Activated CD4-positive, alpha-beta T cell treated with anti-CD3 and anti-CD28 coated beads, Interleukin-2, amount 50 U/mL, for 24 hours (primary cell): ENCODE measurements at regions not wholly inside any gene's neighbourhood (a gene's known extent, or its start where the extent isn't known, plus 50 kb on each side); places are given as distances from the start of the nearest gene placed in this dataset.
"Not testable (repeated sequence)": the region's sequence is repeated elsewhere in the genome, so short reads cannot be mapped to it uniquely, and the experiment has no call there.

Source experiments
- DNase-seq, 2 donors: peaks; one replicate each; pipeline ENCODE4 v3.0.0-alpha.2; 2020; ENCODE audit warnings: low read depth in 1 of 2, low spot score in 1 of 2

DNA sequence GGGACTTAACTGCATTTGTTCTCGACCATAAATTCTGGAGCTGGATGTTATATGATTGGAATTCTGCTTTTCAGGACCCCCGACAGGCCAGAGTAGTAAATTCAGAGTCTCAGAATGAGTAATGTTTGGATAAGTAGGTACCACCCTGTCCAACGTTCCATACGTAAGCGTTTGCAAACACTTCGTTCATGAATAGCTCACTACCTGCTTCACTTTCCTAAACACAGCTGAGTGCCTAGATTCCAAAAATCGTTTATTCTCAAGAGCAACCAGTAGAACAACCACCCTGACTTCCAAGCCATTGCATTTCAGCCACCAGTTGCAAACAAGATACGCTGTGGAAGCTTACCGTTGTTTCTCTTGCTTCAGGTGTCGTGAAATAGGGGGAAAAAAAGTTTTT lies 101.3 kb upstream of the DMRT1 start:
- no peak for DNase-seq

DNA sequence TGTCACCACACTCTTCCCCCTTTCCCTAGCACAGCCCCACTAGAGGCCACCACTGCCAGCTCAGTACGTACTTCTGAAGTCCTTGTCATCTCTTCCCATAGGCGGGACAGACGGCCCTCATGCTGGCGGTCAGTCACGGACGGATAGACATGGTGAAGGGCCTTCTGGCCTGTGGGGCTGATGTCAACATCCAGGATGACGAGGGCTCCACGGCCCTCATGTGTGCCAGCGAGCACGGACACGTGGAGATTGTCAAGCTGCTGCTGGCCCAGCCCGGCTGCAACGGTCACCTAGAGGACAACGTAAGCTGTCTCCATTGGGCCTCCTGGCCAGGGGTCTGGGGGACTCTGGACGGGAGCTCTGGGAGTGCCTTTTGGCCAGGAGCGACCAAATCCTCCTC lies 99.4 kb upstream of the DMRT1 start:
- no peak for DNase-seq

DNA sequence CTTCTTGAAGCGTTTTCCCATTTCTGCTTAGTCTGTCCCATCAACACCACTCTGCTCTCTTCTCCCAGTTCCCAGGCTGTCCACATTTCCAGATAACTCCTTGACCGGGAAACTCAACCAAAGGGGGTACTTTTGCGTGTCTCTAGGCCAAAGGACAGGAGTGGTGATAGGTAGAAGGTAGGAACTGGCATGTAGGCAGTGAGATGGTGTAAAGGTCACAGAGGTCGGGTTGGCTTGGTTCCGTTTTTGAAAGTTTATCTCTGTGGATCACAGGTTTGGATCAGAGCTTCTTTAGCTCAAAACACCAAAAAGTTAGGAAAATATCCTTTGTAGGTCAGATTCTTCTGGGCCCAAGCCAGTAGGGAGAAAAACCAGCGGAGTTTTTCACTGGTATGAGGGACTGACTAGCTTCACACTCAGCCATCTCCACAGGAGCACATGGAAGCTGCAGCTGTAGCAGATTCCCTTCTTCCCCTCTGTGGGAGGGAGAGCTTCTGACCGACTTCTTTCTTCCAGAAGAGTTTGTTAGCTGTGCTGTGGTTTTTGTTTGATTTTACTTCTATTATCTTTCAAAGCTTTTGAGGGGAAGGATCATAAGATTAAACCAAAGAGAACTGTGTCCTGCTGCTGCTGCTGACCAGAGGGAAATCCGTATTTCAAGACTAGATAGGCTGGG lies 98.4 kb upstream of the DMRT1 start:
- DNase-seq = no peak

DNA sequence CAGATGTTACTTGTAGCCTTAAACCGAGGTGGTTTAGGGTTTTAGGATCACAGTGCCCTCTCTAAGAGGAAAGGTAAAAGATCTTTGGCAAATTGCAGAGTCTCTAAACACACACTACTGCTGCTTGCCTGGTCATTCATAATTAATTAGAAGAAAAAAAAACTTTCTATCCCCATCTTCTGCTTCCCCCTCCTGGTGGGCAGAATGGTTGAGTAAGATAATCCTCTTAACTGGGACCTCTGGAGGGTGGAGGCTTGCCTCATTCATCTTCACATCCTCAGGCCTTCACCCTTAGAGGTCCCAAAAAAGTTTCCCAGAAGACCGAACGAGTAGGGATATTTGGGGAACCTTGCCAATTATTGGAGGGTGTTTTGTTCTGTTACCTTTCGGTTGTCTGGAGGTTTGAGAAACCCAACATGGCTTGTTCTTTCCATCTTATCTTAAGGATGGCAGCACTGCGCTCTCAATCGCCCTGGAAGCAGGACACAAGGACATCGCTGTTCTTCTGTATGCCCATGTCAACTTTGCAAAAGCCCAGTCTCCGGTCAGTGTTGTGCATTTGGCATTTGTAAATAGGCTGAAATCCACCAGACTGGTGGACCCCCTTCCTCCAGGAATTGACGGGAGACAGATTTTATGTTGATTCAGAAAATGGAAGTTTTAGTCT lies 97.3 kb upstream of the DMRT1 start:
- DNase-seq = no peak

DNA sequence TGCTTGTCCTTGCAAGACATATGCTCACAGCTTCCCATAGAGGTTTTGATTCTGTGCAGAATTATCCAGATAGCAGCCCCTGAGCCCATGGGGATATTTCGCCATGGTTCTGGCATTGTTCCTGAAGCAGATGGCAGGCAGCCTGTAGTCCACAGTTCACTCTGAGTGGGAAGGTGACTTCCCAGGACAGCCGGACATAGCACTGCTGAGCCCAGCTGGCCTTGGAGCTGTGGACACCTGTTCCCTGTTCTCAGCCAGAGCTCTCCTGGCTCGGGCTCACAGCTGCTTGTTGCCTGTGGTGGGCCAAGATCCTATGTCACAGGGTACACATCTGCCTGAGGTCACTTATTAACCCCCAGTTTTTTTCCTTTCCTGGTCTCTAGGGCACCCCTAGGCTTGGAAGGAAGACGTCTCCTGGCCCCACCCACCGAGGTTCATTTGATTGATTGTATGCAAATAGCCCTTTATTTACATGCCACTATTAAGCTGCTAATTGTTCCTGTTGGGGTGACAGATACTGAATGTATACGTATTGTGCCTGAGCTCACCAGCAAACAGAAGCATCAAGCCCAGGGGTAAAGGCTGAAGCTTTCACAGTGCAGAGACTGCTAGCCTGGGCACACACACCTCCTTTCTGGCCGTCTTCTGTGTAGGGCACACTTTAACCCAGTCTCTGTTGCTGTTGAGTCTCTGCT lies 96.6 kb upstream of the DMRT1 start:
- no peak for DNase-seq

DNA sequence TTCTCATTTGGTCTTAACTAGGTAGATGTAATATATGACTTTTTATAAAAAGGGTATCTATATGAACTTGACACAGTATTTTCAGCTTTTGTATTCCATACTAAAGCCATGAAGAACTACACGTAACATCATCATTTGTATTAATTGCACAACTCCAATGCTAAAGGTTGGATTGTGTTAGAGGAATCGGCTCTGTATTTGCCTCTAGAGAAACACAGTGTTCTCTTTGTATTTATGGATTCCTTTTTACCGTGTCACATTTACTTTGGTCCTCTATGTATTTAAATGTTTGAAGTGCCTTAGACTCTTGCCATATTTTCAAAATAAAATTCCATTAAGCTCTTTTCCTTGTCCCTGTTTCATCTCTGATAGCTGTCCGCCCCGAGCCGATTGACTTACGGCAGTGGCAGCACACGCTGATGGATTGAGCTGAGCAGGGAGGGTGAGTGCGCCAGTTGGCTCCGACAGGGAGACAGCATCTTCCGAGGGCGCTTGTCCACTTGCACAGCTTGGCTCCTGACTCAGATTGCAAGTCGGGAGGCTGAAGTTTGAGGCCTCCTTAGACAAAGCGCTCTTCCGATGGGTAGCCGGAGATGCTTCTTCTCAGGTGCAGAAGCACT lies 95.6 kb upstream of the DMRT1 start:
- no peak for DNase-seq

DNA sequence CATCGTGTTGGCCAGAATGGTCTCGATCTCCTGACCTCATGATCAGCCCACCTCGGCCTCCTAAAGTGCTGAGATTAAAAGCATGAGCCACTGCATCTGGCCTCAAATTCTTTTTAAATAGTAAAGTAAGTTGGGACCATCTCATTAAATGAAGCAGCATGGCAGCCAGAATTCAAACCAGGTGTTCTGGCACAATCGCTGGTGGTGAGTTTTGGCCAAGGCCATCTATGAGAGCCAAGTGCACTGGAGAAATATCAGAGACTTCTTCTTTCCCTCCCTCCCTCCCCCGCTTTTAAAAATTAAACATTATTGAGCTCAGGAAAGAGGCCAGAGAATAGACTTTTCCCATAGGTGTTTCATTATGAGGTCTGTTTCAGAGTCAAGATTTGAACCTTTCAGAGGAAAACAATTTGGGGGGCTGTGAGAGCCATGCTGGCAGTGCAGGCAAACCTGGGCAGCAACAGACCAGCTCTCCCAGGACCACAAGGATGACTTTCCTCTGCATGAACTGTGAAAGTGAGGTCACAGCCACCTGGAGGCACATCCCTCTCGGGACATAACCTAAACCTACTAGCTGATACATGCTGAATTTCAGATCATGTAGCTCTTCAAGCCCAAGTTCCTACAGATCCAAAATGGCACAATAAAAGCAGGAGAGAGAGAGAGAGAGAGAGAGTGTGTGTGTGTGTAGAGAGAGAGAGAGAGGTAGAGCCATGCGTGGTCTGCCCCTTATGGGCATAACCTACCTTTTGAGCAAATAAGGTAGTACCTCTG lies 94.6 kb upstream of the DMRT1 start:
- DNase-seq = no peak

DNA sequence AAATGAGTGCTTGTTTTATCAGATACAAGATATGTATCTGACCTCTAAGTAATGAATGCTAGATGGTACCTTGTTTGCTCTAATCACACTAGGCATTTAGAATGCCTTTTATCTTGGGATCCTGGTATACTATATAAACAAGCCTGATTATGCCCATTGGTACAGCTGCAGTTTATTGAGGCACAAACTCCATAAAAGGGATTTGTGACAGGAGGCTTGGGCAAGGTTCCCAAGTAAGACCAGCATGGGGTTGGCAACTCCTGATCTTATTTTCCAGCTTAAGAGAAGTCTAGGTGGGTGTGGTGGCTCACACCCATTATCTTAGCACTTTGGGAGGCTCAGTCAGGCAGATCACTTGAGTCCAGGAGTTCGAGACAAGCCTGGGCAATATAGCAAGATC lies 93.9 kb upstream of the DMRT1 start:
- DNase-seq = no peak

DNA sequence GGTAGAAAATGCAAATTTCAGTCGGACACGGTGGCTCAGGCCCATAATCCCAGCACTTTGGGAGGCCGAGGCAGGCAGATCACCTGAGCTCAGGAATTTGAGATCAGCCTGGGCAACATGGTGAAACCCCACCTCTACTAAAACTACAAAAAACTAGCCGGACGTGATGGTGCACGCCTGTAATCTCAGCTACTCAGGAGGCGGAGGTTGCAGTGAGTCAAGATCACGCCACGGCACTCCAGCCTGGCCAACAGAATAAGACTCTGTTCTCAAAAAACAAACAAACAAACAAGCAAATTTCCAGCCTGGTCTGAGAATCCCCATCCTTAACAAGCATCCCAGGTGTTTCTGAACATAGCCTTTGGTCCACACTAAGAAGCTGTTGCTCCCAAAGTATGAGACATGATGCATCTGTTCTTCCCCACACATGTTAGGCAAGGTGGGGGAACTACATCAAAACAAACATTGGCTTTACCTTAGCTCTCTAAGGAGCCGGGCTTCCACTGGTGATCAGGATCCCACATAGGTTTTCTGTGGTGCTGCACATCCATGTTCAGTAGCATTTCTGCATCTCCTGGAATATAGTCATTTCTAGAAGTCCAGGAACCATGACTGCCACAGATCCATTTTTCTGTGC lies 92.5 kb upstream of the DMRT1 start:
- DNase-seq = no peak

DNA sequence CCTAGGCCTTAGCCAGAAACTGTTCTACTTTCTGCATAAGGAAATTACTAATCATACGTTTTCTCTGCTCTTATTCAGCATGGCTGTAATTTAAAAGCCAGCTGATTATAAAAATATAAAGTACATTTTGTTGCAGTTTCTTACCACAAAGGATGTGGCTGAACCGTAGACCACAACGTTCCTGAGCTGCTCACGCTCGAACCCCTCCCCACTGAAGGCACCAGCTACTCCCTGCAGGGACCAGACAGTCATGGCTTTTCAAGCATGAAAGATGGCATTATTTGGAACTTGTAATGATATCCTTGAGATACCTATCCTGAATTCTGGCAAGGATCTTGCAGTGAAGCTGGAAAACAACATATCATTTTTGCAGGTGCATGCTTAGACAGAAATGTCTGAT lies 91.8 kb upstream of the DMRT1 start:
- no peak for DNase-seq

DNA sequence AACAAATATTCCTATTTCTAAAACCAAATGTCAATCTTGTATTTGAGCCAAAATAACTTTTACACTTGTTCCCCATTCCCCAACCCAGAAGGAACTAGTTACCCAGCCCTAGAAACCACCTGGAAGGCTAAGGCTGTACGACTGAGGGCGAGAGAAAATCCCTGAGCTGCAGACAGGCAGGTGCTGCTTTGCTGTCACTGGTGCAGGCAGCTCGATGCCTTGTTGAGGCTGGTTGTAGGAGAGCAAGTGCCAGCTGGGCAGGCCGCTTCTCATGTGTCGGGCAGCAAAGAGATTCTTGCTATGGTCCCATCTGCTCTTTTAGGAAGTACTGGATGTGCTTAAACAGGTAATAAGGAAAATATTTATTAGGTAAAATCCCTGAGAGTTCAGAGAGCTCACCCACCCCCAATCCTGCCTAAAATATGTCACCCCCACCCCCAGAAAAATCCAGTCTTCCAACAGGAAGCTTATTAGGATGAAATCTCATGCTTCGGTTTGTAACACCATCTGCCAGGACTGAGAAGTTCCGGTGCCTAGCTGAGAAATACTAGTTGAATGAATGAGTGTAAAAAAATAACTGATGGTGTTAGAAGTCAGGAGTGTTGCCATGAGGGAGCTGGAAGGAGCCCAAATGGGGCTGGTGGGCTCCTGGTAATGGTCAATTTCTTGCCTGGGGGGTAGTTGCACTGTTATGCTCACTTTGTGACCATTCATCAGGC lies 91.1 kb upstream of the DMRT1 start:
- no peak for DNase-seq

DNA sequence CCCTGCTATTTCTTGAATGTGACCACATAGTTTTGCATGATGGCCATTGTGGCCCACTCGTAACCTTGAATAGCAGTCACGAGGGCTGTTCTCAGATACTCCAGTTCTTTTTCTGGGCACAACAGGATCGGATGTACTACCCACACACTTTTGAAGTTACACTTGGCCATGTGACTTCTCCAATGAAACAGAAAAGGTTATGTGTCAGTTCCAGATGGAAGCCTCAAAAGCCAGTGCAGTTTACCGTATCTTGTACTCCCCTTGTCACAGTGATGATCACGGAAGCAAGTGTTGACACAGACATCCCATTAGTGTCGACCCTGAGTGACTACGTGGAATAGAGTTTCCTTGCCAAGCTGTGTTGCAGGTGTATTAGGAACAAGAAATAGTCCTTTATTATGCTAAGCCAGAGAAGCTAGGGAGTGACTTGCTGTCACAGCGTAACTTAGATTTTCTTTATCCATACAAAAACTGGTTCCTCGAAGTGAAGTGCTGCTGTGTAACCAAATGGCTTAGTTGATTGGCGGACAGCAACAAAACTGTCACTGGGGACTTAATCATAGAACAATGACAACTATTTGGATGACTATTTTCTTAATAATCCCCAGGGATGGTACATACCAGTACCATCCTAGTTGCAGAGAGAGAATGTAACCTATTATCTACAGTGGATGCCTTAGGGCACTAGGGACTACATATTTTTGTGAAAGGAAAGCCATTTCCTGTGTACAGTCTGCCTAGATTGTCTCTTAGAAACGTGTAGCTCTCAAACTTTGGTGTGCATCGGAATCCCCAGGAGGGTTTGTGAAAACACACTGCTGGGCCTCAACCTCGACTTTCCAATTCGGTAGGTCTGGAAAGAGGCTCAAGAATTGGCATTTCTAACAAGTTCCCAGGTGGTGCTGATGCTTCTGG lies 90.1 kb upstream of the DMRT1 start:
- no peak for DNase-seq

DNA sequence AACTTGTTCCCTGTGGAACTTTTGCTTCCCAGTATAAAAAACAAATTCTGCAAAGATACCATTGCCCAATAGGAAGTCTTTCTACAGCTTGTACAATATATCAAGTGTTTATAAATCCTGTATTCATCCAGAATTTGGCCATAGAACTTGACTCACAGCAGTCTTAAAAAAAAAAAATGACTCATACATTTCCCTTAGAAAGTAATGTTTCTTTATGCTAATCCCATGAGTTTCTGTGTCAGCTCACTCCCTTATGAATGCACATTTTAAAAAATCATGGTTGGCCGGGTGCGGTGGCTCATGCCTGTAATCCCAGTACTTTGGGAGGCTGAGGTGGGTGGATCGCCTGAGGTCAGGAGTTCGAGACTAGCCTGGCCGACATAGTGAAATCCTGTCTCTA lies 89.3 kb upstream of the DMRT1 start:
- DNase-seq = no peak

DNA sequence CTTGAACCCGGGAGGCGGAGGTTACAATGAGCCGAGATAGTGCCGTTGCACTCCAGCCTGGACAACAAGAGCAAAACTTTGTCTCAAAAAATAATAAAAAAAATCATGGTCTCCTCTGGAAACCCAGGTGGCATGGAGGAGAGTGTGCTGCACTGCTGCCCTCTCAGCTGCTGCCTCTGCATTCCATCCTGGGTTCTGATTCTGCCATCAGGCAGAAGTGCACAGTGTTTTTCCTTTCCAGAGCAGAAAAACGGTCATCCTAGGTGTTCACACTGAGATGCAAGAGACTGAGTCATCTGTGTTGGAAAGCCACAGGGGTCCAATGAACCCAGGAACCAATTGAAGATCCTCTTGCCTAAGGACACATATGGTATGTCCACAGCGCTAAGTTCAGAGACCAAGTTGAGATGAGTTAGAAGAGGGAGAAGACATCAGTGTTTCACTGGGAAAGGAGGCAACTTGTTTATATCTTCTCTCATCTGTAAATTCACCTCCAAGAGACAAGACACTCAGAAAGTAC lies 88.8 kb upstream of the DMRT1 start:
- DNase-seq = no peak

DNA sequence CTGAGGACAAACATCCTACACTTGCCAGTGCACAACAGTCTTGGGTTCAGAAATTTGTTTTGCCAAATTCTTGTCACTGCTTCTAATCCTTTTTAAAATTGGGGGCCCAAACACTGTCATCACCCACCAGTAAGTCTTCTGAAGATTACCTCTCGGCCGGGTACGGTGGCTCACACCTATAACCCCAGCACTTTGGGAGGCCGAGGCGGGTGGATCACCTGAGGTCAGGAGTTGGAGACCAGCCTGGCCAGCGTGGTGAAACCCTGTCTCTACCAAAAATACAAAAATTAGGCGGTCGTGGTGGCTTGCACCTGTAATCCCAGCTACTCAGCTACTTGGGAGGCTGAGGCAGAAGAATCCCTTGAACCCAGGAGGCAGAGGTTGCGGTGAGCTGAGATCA lies 87.8 kb upstream of the DMRT1 start:
- not testable (repeated sequence) for DNase-seq

DNA sequence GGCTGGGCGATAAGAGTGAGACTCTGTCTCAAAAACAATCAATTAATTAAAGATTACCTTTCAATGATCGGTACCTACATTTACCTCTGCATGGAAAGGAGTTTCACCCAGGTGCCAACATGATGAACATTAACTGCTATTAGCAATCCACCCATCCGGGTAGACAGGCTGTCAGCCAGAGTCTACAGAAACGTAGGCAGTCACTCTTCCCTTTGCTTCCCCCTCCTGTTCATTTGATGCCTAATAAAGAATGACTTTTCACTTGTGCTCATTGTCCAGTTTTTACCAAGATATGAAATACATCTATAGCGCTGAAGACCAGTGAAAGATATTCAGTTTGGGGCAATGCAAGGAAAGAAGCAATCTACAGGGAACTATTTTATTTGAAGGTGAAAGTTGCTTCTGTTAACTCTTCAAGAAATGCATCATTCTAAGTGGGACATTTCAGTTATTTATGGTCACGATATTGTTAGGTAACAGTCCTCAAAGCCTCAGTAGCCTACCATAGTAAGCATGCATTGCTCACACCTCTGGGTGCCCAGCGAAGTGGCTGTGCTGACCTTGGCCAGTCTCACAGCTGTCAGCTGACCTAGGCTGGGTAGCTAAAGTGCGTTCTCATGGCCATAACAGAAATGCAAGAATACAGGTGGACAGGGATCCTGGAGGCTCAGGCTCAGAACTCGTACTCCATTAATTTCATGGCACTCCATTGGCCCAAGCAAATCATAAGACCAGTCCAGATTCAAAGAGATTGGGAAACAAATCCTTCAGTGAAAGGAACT lies 87.2 kb upstream of the DMRT1 start:
- no peak for DNase-seq

DNA sequence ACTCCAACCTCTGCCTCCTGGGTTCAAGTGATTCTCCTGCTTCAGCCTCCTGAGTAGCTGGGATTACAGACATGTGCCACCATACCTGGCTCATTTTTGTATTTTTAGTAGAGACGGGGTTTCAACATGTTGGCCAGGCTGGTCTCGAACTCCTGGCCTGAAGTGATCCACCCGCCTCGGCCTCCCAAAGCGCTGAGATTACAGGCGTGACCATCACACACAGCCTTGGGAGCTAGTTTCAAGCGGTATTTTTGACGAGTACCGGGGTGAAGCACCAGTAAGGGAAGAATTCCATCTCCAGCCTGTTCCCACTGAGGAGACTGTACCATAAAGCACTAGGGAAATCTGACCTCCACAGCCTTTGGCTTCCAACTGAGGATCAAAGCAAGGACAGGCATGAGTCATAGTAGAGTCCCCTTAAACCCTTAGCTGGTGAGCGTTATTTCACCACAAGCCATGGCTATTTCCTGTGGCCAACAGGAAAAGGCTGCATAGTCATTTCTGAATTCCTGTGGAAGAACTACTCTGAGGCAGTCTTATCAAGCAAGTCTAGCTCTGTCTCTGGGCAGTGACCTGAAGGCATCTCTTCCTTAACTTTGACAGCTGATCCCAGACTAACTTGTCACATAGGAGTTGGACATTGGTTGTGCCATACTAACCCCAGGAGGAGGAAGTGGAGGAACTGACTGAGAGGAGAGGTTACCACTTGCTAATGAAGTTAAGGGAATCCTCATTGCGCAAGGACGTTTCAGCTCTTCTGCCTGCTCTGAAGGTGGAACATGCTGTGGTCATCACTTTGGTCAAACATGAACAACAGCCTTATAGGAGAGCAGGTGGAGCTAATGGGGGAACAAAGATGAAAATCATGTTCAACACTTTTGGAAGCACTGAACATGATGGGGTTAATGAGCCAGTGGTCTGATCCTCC lies 85.8 kb upstream of the DMRT1 start:
- no peak for DNase-seq
